HepG2 (cell line): ENCODE measurements at regions not wholly inside any gene's neighbourhood (a gene's known extent, or its start where the extent isn't known, plus 50 kb on each side); places are given as distances from the start of the nearest gene placed in this dataset.

Experiments used
- ATAC-seq: fragments of 200-7000 bp; cut with Tn5 transposase; 3 replicates; pipeline ENCODE4 v1.9.1; 2020; ENCODE audit warnings: mild to moderate bottlenecking, moderate library complexity
- BruUV-seq: library from RNA; stranded (reverse); fragments of 400-500 nt; replicated peaks from 2 replicates; lab custom pipeline; 2021; lab: Mats Ljungman, UMichigan
- CTCF ChIA-PET: fragments of 300-600 bp; formaldehyde crosslinking; extraction: SDS; loops from one replicate; lab custom pipeline; 2021; ENCODE audit warnings: low total read pairs, inconsistent platforms, low intra/inter-chr PET ratio; lab: Yijun Ruan, JAX
- POLR2A ChIA-PET: fragments of 350-600 bp; sonication (Branson Sonifier 250); formaldehyde crosslinking; loops from one replicate; lab custom pipeline; 2020; ENCODE audit warnings: antibody characterized with exemption, inconsistent platforms; lab: Yijun Ruan, JAX
- DNase-seq: peaks from one replicate; pipeline ENCODE4 v3.0.0-alpha.2; 2015; ENCODE audit warnings: low spot score
- FAIRE-seq: peaks from 3 replicates; lab custom pipeline; 2011; peaks lifted over from hg19 to GRCh38; lab: Jason Lieb, UNC
- H2AFZ ChIP-seq: one replicate; pipeline ENCODE4 v1.6.1; 2011; ENCODE audit warnings: low read length, inconsistent platforms
- H3K27ac ChIP-seq: fragments of 300-600 bp; 3 replicates; pipeline ENCODE4 v1.8.0; 2011; ENCODE audit warnings: mixed run types, mild to moderate bottlenecking, mixed read lengths, low read length, inconsistent platforms; ENCODE audit not compliant: insufficient read depth; ENCODE audit errors: extremely low read length
- H3K27me3 ChIP-seq, 2 experiments: fragments of 200-600 bp in 1 of 2; 2 replicates in 1 of 2; 3 replicates in 1 of 2; pipeline versions ENCODE4 v1.6.0 to v1.8.0; 2011; ENCODE audit warnings: low read length in 2 of 2, mild to moderate bottlenecking in 2 of 2, moderate library complexity in 2 of 2, inconsistent platforms in 1 of 2; ENCODE audit not compliant: insufficient read depth in 2 of 2, control insufficient read depth in 1 of 2
- H3K36me3 ChIP-seq, 2 experiments: fragments of 200-600 bp in 1 of 2; replicated peaks in 1 of 2; 2 replicates in 1 of 2; 3 replicates in 1 of 2; pipeline versions ENCODE4 v1.5.1 to v1.8.0; 2011; ENCODE audit warnings: low read length in 2 of 2, inconsistent platforms in 1 of 2; ENCODE audit not compliant: insufficient read depth in 2 of 2, control insufficient read depth in 1 of 2
- H3K4me1 ChIP-seq: 2 replicates; pipeline ENCODE4 v1.5.1; 2012; ENCODE audit warnings: low read length, inconsistent platforms; ENCODE audit not compliant: insufficient read depth
- H3K4me2 ChIP-seq: 2 replicates; pipeline ENCODE4 v1.6.0; 2011; ENCODE audit warnings: low read depth, low read length, inconsistent platforms
- H3K4me3 ChIP-seq, 3 experiments: fragments of 200-600 bp in 1 of 3; sonication (generic), shearing (Covaris generic) in 1 of 3; replicated peaks in 1 of 3; 2 replicates each; pipeline ENCODE4 v1.5.1; 2011 to 2016; ENCODE audit warnings: low read length in 3 of 3, inconsistent platforms in 2 of 3, low read depth in 2 of 3, mild to moderate bottlenecking in 2 of 3, control low read depth in 1 of 3, mixed read lengths in 1 of 3; ENCODE audit not compliant: insufficient read depth in 1 of 3
- H3K79me2 ChIP-seq: one replicate; pipeline ENCODE4 v1.6.1; 2011; ENCODE audit warnings: low read length, inconsistent platforms; ENCODE audit not compliant: insufficient read depth
- H3K9ac ChIP-seq: 2 replicates; pipeline ENCODE4 v1.6.0; 2011; ENCODE audit warnings: mild to moderate bottlenecking, low read depth, low read length, inconsistent platforms; ENCODE audit not compliant: insufficient read depth
- H3K9me3 ChIP-seq: 2 replicates; pipeline ENCODE4 v1.5.1; 2012; ENCODE audit warnings: mild to moderate bottlenecking, low read length
- H4K20me1 ChIP-seq: 2 replicates; pipeline ENCODE4 v1.6.0; 2011; ENCODE audit warnings: inconsistent platforms, mild to moderate bottlenecking, low read length, moderate library complexity; ENCODE audit not compliant: insufficient read depth
- BCL6 ChIP-seq: IDR thresholded peaks from 2 replicates; pipeline ENCODE4 v1.6.1; 2016; ENCODE audit warnings: missing genetic modification reagents, missing compliant biosample characterization
- KLF15 ChIP-seq: sonication (generic); formaldehyde crosslinking; IDR thresholded peaks from 2 replicates; pipeline ENCODE4 v1.8.1; 2023; ENCODE audit warnings: borderline replicate concordance, mild to moderate bottlenecking, inconsistent platforms, missing genetic modification reagents, mixed read lengths
- NPAS2 ChIP-seq: sonication (generic); formaldehyde crosslinking; IDR thresholded peaks from 2 replicates; pipeline ENCODE4 v1.8.0; 2022; ENCODE audit warnings: mild to moderate bottlenecking, missing genetic modification reagents, borderline replicate concordance
- RAD21 ChIP-seq: fragments of 450-650 bp; formaldehyde crosslinking; IDR thresholded peaks from 2 replicates; pipeline ENCODE4 v1.5.0; 2020; ENCODE audit warnings: mild to moderate bottlenecking
- SMC3 ChIP-seq: IDR thresholded peaks from 2 replicates; pipeline ENCODE4 v1.6.1; 2011; ENCODE audit warnings: low read length, improper control_type of control experiment
- ZNF710 ChIP-seq: sonication (generic); formaldehyde crosslinking; IDR thresholded peaks from 2 replicates; pipeline ENCODE4 v1.5.0; 2020; ENCODE audit warnings: mild to moderate bottlenecking, missing genetic modification reagents, borderline replicate concordance
- WGBS: methylation state at CpG from one replicate; pipeline ENCODE4 v1.1.6; 2017; ENCODE audit warnings: low lambda C conversion rate; 5-methylcytosine and 5-hydroxymethylcytosine counted together
- in situ Hi-C: cut with HindIII; loops from 2 replicates; pipeline ENCODE4 v1.10.0; 2017; ENCODE audit warnings: low pct_unique_long_range_greater_than_20kb; ENCODE audit not compliant: extremely low pct_ligation_motif_present
- intact Hi-C: fragments of 100-400 bp; cut with micrococcal nuclease; formaldehyde crosslinking; loops from one replicate; pipeline ENCODE4 v1.10.0; 2022; ENCODE audit not compliant: unreplicated experiment
- TF ChIP-seq, protein P1 (sequence below): IDR thresholded peaks from 2 replicates; pipeline ENCODE4 v1.6.1; 2012; ENCODE audit warnings: low read depth, low read length, improper control_type of control experiment
- TF ChIP-seq, protein P2 (sequence below): sonication (generic); formaldehyde crosslinking; IDR thresholded peaks from 2 replicates; pipeline ENCODE4 v1.4.0; 2020; ENCODE audit warnings: missing genetic modification reagents

DNA sequence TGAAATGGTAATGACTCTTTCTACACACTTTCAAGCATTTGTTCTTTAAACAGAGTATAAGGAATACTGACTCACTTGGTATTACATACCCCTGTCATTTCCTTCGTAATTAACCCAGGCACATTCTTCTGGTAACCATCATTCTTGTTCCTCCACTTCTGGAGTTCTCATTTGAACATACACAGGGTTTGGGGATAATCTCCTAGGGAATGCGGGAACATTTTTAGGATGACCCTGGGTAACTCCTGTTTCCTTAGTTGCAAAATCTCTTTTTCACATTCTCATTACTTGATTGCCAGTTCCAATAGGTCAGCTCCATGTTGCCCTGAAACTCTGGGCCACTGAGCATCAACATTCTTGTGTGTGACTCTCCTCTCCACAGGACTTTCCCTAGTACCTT lies 51.5 kb upstream of the E2F3 start:
- no peak overlapping the region for H3K4me3 ChIP-seq
- H3K4me1 ChIP-seq, result no peaks in the 10 kb centered on the region
- in situ Hi-C loops, result no loop called here
- H3K9me3 ChIP-seq, result peaks cover 7% of the 10 kb centered on the region
- FAIRE-seq, result no peak
- H3K27me3 ChIP-seq, result peaks cover 0 to 11% of the 10 kb centered on the region in 2 experiments; a peak in 1 of 5 replicates
- no peak overlapping the region for H2AFZ ChIP-seq
- BruUV-seq, result no TSS peak
- H4K20me1 ChIP-seq, result no peaks in the 10 kb centered on the region
- H3K4me2 ChIP-seq, result no peak overlapping the region
- CTCF ChIA-PET, result no interaction called here
- DNase-seq, result no peak
- TF ChIP-seq, protein P1, sequence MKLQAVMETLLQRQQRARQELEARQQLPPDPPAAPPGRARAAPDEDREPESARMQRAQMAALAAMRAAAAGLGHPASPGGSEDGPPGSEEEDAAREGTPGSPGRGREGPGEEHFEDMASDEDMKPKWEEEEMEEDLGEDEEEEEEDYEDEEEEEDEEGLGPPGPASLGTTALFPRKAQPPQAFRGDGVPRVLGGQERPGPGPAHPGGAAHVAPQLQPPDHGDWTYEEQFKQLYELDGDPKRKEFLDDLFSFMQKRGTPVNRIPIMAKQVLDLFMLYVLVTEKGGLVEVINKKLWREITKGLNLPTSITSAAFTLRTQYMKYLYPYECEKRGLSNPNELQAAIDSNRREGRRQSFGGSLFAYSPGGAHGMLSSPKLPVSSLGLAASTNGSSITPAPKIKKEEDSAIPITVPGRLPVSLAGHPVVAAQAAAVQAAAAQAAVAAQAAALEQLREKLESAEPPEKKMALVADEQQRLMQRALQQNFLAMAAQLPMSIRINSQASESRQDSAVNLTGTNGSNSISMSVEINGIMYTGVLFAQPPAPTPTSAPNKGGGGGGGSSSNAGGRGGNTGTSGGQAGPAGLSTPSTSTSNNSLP, result no peak
- no peak for TF ChIP-seq KLF15 (CRISPR knock-in tag)
- no peak for TF ChIP-seq NPAS2 (CRISPR knock-in tag)
- TF ChIP-seq BCL6 (CRISPR knock-in tag), result no peak
- no peak for TF ChIP-seq ZNF710 (CRISPR knock-in tag)
- TF ChIP-seq SMC3, result no peak
- no peak for TF ChIP-seq RAD21
- TF ChIP-seq, protein P2, sequence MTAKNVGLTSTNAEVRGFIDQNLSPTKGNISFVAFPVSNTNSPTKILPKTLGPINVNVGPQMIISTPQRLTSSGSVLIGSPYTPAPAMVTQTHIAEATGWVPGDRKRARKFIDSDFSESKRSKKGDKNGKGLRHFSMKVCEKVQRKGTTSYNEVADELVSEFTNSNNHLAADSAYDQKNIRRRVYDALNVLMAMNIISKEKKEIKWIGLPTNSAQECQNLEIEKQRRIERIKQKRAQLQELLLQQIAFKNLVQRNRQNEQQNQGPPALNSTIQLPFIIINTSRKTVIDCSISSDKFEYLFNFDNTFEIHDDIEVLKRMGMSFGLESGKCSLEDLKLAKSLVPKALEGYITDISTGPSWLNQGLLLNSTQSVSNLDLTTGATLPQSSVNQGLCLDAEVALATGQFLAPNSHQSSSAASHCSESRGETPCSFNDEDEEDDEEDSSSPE, result no peak
- ATAC-seq, result no peak
- no peaks in the 10 kb centered on the region for H3K36me3 ChIP-seq
- WGBS, result 30% methylated on average over 2 of the region's 2 CpGs
- no peaks in the 10 kb centered on the region for H3K79me2 ChIP-seq
- H3K9ac ChIP-seq, result no peak overlapping the region
- H3K27ac ChIP-seq, result no peak overlapping the region
- POLR2A ChIA-PET, result no interaction called here
- intact Hi-C loops, result no loop called here
